ENCODE measurements at regions not wholly inside any gene's neighbourhood (a gene's known extent, or its start where the extent isn't known, plus 50 kb on each side); places are given as distances from the start of the nearest gene placed in this dataset.

- WGBS, 2 donors = 62 to 68% methylated on average over 1 of the region's 1 CpG
- Histone ChIP-seq H3K9ac (ENCODE audit: insufficient read depth in 1 of 2, low read length in 2 of 2) (no peak overlapping the region), H3K36me3 (ENCODE audit: control insufficient read depth in 4 of 4, insufficient read depth in 4 of 4, low read length in 4 of 4) (no peaks in the 10 kb centered on the region), H3K9me3 (ENCODE audit: control insufficient read depth in 4 of 4, insufficient read depth in 3 of 4, low read length in 3 of 4) (no peaks in the 10 kb centered on the region), H3K27me3 (ENCODE audit: control insufficient read depth in 3 of 3, insufficient read depth in 3 of 3, low read length in 2 of 3) (no peaks in the 10 kb centered on the region), H3K4me1 (ENCODE audit: control insufficient read depth in 5 of 5, insufficient read depth in 5 of 5, low read length in 5 of 5) (no peaks in the 10 kb centered on the region), H3K4me3 (no peak overlapping the region), H3K27ac (ENCODE audit: low read depth in 1 of 2, low read length in 1 of 2) (no peak overlapping the region)
- DNase-seq (no peak), ATAC-seq (ENCODE audit: insufficient read depth, low FRiP score) (no peak)
- TF ChIP-seq, protein P1, sequence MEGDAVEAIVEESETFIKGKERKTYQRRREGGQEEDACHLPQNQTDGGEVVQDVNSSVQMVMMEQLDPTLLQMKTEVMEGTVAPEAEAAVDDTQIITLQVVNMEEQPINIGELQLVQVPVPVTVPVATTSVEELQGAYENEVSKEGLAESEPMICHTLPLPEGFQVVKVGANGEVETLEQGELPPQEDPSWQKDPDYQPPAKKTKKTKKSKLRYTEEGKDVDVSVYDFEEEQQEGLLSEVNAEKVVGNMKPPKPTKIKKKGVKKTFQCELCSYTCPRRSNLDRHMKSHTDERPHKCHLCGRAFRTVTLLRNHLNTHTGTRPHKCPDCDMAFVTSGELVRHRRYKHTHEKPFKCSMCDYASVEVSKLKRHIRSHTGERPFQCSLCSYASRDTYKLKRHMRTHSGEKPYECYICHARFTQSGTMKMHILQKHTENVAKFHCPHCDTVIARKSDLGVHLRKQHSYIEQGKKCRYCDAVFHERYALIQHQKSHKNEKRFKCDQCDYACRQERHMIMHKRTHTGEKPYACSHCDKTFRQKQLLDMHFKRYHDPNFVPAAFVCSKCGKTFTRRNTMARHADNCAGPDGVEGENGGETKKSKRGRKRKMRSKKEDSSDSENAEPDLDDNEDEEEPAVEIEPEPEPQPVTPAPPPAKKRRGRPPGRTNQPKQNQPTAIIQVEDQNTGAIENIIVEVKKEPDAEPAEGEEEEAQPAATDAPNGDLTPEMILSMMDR (IDR thresholded peaks at IDR 0.05; ENCODE audit: control extremely low read depth, extremely low read depth) = no peak
Observed at GRCh38 chr5:18990852-18991251, 997.1 kb downstream of the CDH18 start.

- ATAC-seq (ENCODE audit: insufficient read depth, low FRiP score) (no peak), DNase-seq (peak in 2 of 3 donors; percentile 1 to 13)
- WGBS, 2 donors = 51 to 76% methylated on average over 1 of the region's 1 CpG
- no peaks in the 10 kb centered on the region for H3K9me3 ChIP-seq (ENCODE audit: control insufficient read depth in 4 of 4, insufficient read depth in 3 of 4, low read length in 3 of 4)
- no peak overlapping the region for H3K9ac ChIP-seq (ENCODE audit: insufficient read depth in 1 of 2, low read length in 2 of 2)
- no peak overlapping the region for H3K27ac ChIP-seq (ENCODE audit: low read depth in 1 of 2, low read length in 1 of 2)
- TF ChIP-seq, protein P1 (IDR thresholded peaks at IDR 0.05; ENCODE audit: control extremely low read depth, extremely low read depth) = no peak
- no peaks in the 10 kb centered on the region for H3K36me3 ChIP-seq (ENCODE audit: control insufficient read depth in 4 of 4, insufficient read depth in 4 of 4, low read length in 4 of 4)
- no peaks in the 10 kb centered on the region for H3K27me3 ChIP-seq (ENCODE audit: control insufficient read depth in 3 of 3, insufficient read depth in 3 of 3, low read length in 2 of 3)
- no peaks in the 10 kb centered on the region for H3K4me1 ChIP-seq (ENCODE audit: control insufficient read depth in 5 of 5, insufficient read depth in 5 of 5, low read length in 5 of 5)
- no peak overlapping the region for H3K4me3 ChIP-seq
Observed at GRCh38 chr5:18992264-18992663, 995.7 kb downstream of the CDH18 start.

- Histone ChIP-seq H3K9ac (ENCODE audit: insufficient read depth in 1 of 2, low read length in 2 of 2) (no peak overlapping the region), H3K4me3 (no peak overlapping the region), H3K27me3 (ENCODE audit: control insufficient read depth in 3 of 3, insufficient read depth in 3 of 3, low read length in 2 of 3) (no peaks in the 10 kb centered on the region), H3K4me1 (ENCODE audit: control insufficient read depth in 5 of 5, insufficient read depth in 5 of 5, low read length in 5 of 5) (no peaks in the 10 kb centered on the region), H3K36me3 (ENCODE audit: control insufficient read depth in 4 of 4, insufficient read depth in 4 of 4, low read length in 4 of 4) (no peaks in the 10 kb centered on the region), H3K9me3 (ENCODE audit: control insufficient read depth in 4 of 4, insufficient read depth in 3 of 4, low read length in 3 of 4) (no peaks in the 10 kb centered on the region), H3K27ac (ENCODE audit: low read depth in 1 of 2, low read length in 1 of 2) (no peak overlapping the region)
- TF ChIP-seq, protein P1 (IDR thresholded peaks at IDR 0.05; ENCODE audit: control extremely low read depth, extremely low read depth) = no peak
- ATAC-seq (ENCODE audit: insufficient read depth, low FRiP score) (no peak), DNase-seq (no peak)
Observed at GRCh38 chr5:18999478-18999877, 988.5 kb downstream of the CDH18 start.

DNA sequence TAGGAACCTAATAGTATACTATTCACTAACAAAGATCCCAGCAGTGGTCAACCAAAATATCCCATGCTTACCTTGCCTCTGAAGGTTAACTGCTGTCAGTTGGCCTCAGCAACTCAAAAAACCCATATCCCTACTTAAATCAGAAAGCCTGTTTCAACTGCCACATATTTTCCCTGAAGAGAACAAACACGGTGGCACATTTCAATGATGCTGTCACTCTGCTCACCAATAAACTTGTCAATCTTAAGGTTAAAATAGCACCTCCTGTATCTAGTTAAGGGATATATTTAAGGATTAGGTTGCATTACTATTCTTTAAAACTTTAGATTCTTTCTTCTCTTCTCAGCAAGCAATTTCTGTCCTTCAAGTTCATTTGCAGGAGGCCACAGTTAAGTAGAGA, 986.9 kb downstream of the CDH18 start:
- 76 to 85% methylated on average over 1 of the region's 1 CpG for WGBS, 2 donors
- Histone ChIP-seq H3K4me3 (no peak overlapping the region), H3K36me3 (ENCODE audit: control insufficient read depth in 4 of 4, insufficient read depth in 4 of 4, low read length in 4 of 4) (no peaks in the 10 kb centered on the region), H3K27me3 (ENCODE audit: control insufficient read depth in 3 of 3, insufficient read depth in 3 of 3, low read length in 2 of 3) (no peaks in the 10 kb centered on the region), H3K9ac (ENCODE audit: insufficient read depth in 1 of 2, low read length in 2 of 2) (no peak overlapping the region), H3K4me1 (ENCODE audit: control insufficient read depth in 5 of 5, insufficient read depth in 5 of 5, low read length in 5 of 5) (no peaks in the 10 kb centered on the region), H3K27ac (ENCODE audit: low read depth in 1 of 2, low read length in 1 of 2) (no peak overlapping the region), H3K9me3 (ENCODE audit: control insufficient read depth in 4 of 4, insufficient read depth in 3 of 4, low read length in 3 of 4) (no peaks in the 10 kb centered on the region)
- no peak for DNase-seq
- TF ChIP-seq, protein P1 (IDR thresholded peaks at IDR 0.05; ENCODE audit: control extremely low read depth, extremely low read depth) = no peak
- ATAC-seq (ENCODE audit: insufficient read depth, low FRiP score) = no peak
